HCT116 (cell line): ENCODE measurements at regions not wholly inside any gene's neighbourhood (a gene's known extent, or its start where the extent isn't known, plus 50 kb on each side); places are given as distances from the start of the nearest gene placed in this dataset.

ENCODE experiments used
- ATAC-seq: fragments of 200-7000 bp; cut with Tn5 transposase; 2 replicates; pipeline ENCODE4 v1.9.1; 2020; ENCODE audit warnings: mild to moderate bottlenecking, moderate library complexity
- BruUV-seq: library from RNA; stranded (reverse); fragments of 400-500 nt; replicated peaks from 2 replicates; lab custom pipeline; 2021; lab: Mats Ljungman, UMichigan
- CTCF ChIA-PET: fragments of 300-600 bp; sonication (Branson Sonifier 250); formaldehyde crosslinking; loops from one replicate; lab custom pipeline; 2021; ENCODE audit warnings: antibody characterized with exemption; lab: Charles Lee
- POLR2A ChIA-PET: fragments of 300-600, 350-600 bp; sonication (Branson Sonifier 250); formaldehyde crosslinking; loops from one replicate; lab custom pipeline; 2021; ENCODE audit warnings: antibody characterized with exemption; lab: Charles Lee
- RAD21 ChIA-PET, 2 experiments: fragments of 300-600 bp; sonication (Branson Sonifier 250); formaldehyde crosslinking; loops; one replicate each; lab custom pipeline; 2023; ENCODE audit warnings: low total read pairs in 2 of 2; ENCODE audit not compliant: uncharacterized antibody in 2 of 2, unreplicated experiment in 2 of 2, low non-redundant PET in 1 of 2; lab: Charles Lee
- DNase-seq: peaks from one replicate; pipeline ENCODE4 v3.0.0-alpha.2; 2010; ENCODE audit warnings: low read depth, low spot score
- H2AFZ ChIP-seq: fragments of 200-600 bp; shearing (Covaris generic), sonication (generic); 2 replicates; pipeline ENCODE4 v1.6.1; 2017; ENCODE audit warnings: low read depth, mixed run types, mixed read lengths, antibody characterized with exemption, low read length; ENCODE audit not compliant: poor library complexity, severe bottlenecking
- H3K27ac ChIP-seq: 2 replicates; pipeline ENCODE4 v1.5.1; 2012; ENCODE audit warnings: low read depth, low read length
- H3K27me3 ChIP-seq: fragments of 200-600 bp; sonication (generic); 2 replicates; pipeline ENCODE4 v1.6.1; 2016; ENCODE audit warnings: mixed run types, low read length, mixed read lengths; ENCODE audit not compliant: insufficient read depth
- H3K36me3 ChIP-seq, 2 experiments: fragments of 200-500 bp in 1 of 2; fragments of 200-600 bp in 1 of 2; sonication (Bioruptor generic) in 1 of 2; sonication (generic) in 1 of 2; 2 replicates each; pipeline versions ENCODE4 v1.5.1 to v1.6.1; 2014 to 2016; ENCODE audit warnings: low read length in 2 of 2, inconsistent platforms in 1 of 2, mixed read lengths in 1 of 2, mixed run types in 1 of 2; ENCODE audit not compliant: insufficient read depth in 2 of 2, control insufficient read depth in 1 of 2
- H3K4me1 ChIP-seq, 2 experiments: fragments of 200-600 bp in 1 of 2; sonication (generic) in 1 of 2; 2 replicates each; pipeline versions ENCODE4 v1.5.1 to v1.6.1; 2012 to 2017; ENCODE audit warnings: low read length in 2 of 2, inconsistent platforms in 1 of 2, mild to moderate bottlenecking in 1 of 2, mixed read lengths in 1 of 2, mixed run types in 1 of 2, moderate library complexity in 1 of 2; ENCODE audit not compliant: insufficient read depth in 2 of 2, control insufficient read depth in 1 of 2
- H3K4me2 ChIP-seq: fragments of 200-600 bp; sonication (generic); 2 replicates; pipeline ENCODE4 v1.6.1; 2017; ENCODE audit warnings: mixed run types, low read length, mixed read lengths
- H3K4me3 ChIP-seq, 2 experiments: fragments of 200-600 bp in 1 of 2; sonication (generic) in 1 of 2; replicated peaks in 1 of 2; 2 replicates each; pipeline ENCODE4 v1.5.1; 2011 to 2016; ENCODE audit warnings: low read length in 2 of 2, control low read depth in 1 of 2, low read depth in 1 of 2, mild to moderate bottlenecking in 1 of 2, mixed read lengths in 1 of 2, mixed run types in 1 of 2
- H3K79me2 ChIP-seq: fragments of 200-600 bp; sonication (generic); 2 replicates; pipeline ENCODE4 v1.6.1; 2017; ENCODE audit warnings: mild to moderate bottlenecking, mixed run types, low read length, moderate library complexity, mixed read lengths; ENCODE audit not compliant: insufficient read depth
- H3K9ac ChIP-seq: fragments of 200-600 bp; sonication (generic); 2 replicates; pipeline ENCODE4 v1.6.1; 2016; ENCODE audit warnings: low read length, mixed read lengths
- H3K9me2 ChIP-seq: fragments of 200-600 bp; sonication (generic), shearing (Covaris generic); 2 replicates; pipeline ENCODE4 v1.6.1; 2017; ENCODE audit warnings: mixed run types, mild to moderate bottlenecking, moderate library complexity; ENCODE audit not compliant: insufficient read depth
- H3K9me3 ChIP-seq, 2 experiments: fragments of 200-500 bp in 1 of 2; fragments of 200-600 bp in 1 of 2; sonication (Bioruptor generic) in 1 of 2; sonication (generic) in 1 of 2; 2 replicates each; pipeline ENCODE4 v1.6.1; 2014 to 2017; ENCODE audit warnings: low read length in 2 of 2, mixed read lengths in 2 of 2, inconsistent platforms in 1 of 2, low read depth in 1 of 2, mild to moderate bottlenecking in 1 of 2, mixed run types in 1 of 2, moderate library complexity in 1 of 2; ENCODE audit not compliant: control insufficient read depth in 1 of 2, insufficient read depth in 1 of 2
- H4K20me1 ChIP-seq: fragments of 200-600 bp; sonication (generic), shearing (Covaris generic); 2 replicates; pipeline ENCODE4 v1.6.1; 2017; ENCODE audit warnings: mixed run types, mild to moderate bottlenecking, moderate library complexity; ENCODE audit not compliant: insufficient read depth
- CBX3 ChIP-seq: IDR thresholded peaks from 2 replicates; pipeline ENCODE4 v1.6.1; 2012; ENCODE audit warnings: low read depth
- EGR1 ChIP-seq: IDR thresholded peaks from 2 replicates; pipeline ENCODE4 v1.6.1; 2012; ENCODE audit warnings: low read depth
- EZH2 ChIP-seq: fragments of 200-600 bp; sonication (generic); IDR thresholded peaks from 2 replicates; pipeline ENCODE4 v1.6.1; 2017; ENCODE audit warnings: antibody characterized with exemption, mixed run types
- FOSL1 ChIP-seq: IDR thresholded peaks from 2 replicates; pipeline ENCODE4 v1.6.1; 2012; ENCODE audit warnings: low read depth
- JUND ChIP-seq: IDR thresholded peaks from 2 replicates; pipeline ENCODE4 v1.6.1; 2012
- POLR2A ChIP-seq: IDR thresholded peaks from 2 replicates; pipeline ENCODE4 v1.7.0; 2011; ENCODE audit warnings: borderline replicate concordance; ENCODE audit not compliant: insufficient read depth, insufficient read length; ENCODE audit errors: extremely low read depth
- RAD21 ChIP-seq: IDR thresholded peaks from 2 replicates; pipeline ENCODE4 v1.6.1; 2012; ENCODE audit warnings: low read depth, mild to moderate bottlenecking
- SP1 ChIP-seq: IDR thresholded peaks from 2 replicates; pipeline ENCODE4 v1.6.1; 2012; ENCODE audit warnings: low read depth
- TCF7L2 ChIP-seq: IDR thresholded peaks from 2 replicates; pipeline ENCODE4 v1.7.0; 2011; ENCODE audit warnings: borderline replicate concordance, inconsistent platforms; ENCODE audit not compliant: insufficient read depth, insufficient read length; ENCODE audit errors: extremely low read depth
- ZFX ChIP-seq: fragments of 450-650 bp; IDR thresholded peaks from 2 replicates; pipeline ENCODE4 v1.6.1; 2017
- intact Hi-C: fragments of 100-400 bp; cut with micrococcal nuclease; formaldehyde crosslinking; loops from 2 replicates; pipeline ENCODE4 v1.10.0; 2022
- TF ChIP-seq, protein P1 (sequence below): IDR thresholded peaks from 2 replicates; pipeline ENCODE4 v1.6.1; 2012
- TF ChIP-seq, protein P2 (sequence below): IDR thresholded peaks from 2 replicates; pipeline ENCODE4 v1.6.1; 2012

GRCh38 chr15:95120595-95120994 is 889.2 kb downstream of the MCTP2 start:
- H3K9me3 ChIP-seq, result no peaks in the 10 kb centered on the region
- H3K4me1 ChIP-seq, result no peaks in the 10 kb centered on the region
- ChIA-PET POLR2A (no interaction called here), CTCF (no interaction called here), RAD21 (no interaction called here)
- no peaks in the 10 kb centered on the region for H3K27me3 ChIP-seq
- TF ChIP-seq CBX3 (no peak), EZH2 (no peak), EGR1 (no peak)
- no peaks in the 10 kb centered on the region for H3K79me2 ChIP-seq
- no TSS peak for BruUV-seq
- H3K27ac ChIP-seq, result no peak overlapping the region
- H2AFZ ChIP-seq, result no peak overlapping the region
- no peak for ATAC-seq
- no peaks in the 10 kb centered on the region for H4K20me1 ChIP-seq
- intact Hi-C loops, result no loop called here
- H3K9ac ChIP-seq, result no peak overlapping the region
- no peaks in the 10 kb centered on the region for H3K9me2 ChIP-seq
- H3K4me3 ChIP-seq, result no peak overlapping the region
- no peak overlapping the region for H3K4me2 ChIP-seq
- DNase-seq, result no peak
- H3K36me3 ChIP-seq, result no peaks in the 10 kb centered on the region

- H3K9ac ChIP-seq, result no peak overlapping the region
- no peaks in the 10 kb centered on the region for H3K4me1 ChIP-seq
- TF ChIP-seq POLR2A (no peak), RAD21 (no peak), FOSL1 (no peak), TCF7L2 (no peak), ZFX (no peak), SP1 (no peak), JUND (no peak), CBX3 (no peak), EZH2 (no peak)
- TF ChIP-seq, protein P1, sequence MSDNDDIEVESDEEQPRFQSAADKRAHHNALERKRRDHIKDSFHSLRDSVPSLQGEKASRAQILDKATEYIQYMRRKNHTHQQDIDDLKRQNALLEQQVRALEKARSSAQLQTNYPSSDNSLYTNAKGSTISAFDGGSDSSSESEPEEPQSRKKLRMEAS, result no peak
- TF ChIP-seq, protein P2, sequence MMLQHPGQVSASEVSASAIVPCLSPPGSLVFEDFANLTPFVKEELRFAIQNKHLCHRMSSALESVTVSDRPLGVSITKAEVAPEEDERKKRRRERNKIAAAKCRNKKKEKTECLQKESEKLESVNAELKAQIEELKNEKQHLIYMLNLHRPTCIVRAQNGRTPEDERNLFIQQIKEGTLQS, result no peak
- RAD21 ChIA-PET, result no interaction called here
- no TSS peak for BruUV-seq
- H4K20me1 ChIP-seq, result no peaks in the 10 kb centered on the region
- ATAC-seq, result no peak
- intact Hi-C loops, result no loop called here
- POLR2A ChIA-PET, result no interaction called here
- H3K4me2 ChIP-seq, result no peak overlapping the region
- H3K79me2 ChIP-seq, result no peaks in the 10 kb centered on the region
- no peak overlapping the region for H3K4me3 ChIP-seq
- H3K9me2 ChIP-seq, result no peaks in the 10 kb centered on the region
- H3K36me3 ChIP-seq, result no peaks in the 10 kb centered on the region
- no peak overlapping the region for H3K27ac ChIP-seq
- DNase-seq, result no peak
- no peaks in the 10 kb centered on the region for H3K9me3 ChIP-seq
- CTCF ChIA-PET, result no interaction called here
- H3K27me3 ChIP-seq, result no peaks in the 10 kb centered on the region
- H2AFZ ChIP-seq, result no peak overlapping the region
Observed at GRCh38 chr15:95121191-95121590, 889.8 kb downstream of the MCTP2 start.
